Mammary epithelial cell (primary cell): ENCODE measurements at regions not wholly inside any gene's neighbourhood (a gene's known extent, or its start where the extent isn't known, plus 50 kb on each side); places are given as distances from the start of the nearest gene placed in this dataset.

ENCODE experiments used
- EZH2 ChIP-seq: IDR thresholded peaks from 2 replicates; pipeline ENCODE4 v1.6.1; 2012; ENCODE audit warnings: low read length, inconsistent platforms, borderline replicate concordance
- TF ChIP-seq, protein P1 (sequence below), 2 donors: IDR thresholded peaks in 1 of 2; conservative IDR thresholded peaks in 1 of 2; 2 replicates each; pipeline ENCODE4 v1.5.1; 2011 to 2012; ENCODE audit warnings: inconsistent platforms in 2 of 2, low read length in 2 of 2, mild to moderate bottlenecking in 2 of 2, control low read depth in 1 of 2, low read depth in 1 of 2; ENCODE audit not compliant: insufficient read depth in 1 of 2; ENCODE audit errors: extremely low read depth in 1 of 2

DNA sequence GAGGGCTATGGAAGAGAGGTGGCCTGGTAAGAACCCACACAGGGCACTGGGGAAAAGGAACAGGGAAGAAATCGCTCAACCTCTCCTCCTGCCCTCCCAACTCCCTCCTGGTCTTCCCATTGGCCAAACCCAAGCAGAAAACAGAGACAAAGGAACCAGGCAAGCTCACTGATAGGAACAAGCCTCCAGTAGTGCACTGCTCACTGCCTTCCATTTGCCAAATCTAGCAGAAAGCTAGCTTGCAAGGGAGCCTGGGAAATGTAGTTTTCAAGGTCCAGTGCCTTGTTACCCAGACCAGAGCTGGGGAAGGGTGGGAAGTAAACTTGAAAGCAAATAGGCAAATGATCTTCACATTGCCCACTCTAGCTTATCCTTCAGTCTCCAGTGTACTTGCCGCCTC, 556.1 kb upstream of the AUTS2 start:
- TF ChIP-seq, protein P1, sequence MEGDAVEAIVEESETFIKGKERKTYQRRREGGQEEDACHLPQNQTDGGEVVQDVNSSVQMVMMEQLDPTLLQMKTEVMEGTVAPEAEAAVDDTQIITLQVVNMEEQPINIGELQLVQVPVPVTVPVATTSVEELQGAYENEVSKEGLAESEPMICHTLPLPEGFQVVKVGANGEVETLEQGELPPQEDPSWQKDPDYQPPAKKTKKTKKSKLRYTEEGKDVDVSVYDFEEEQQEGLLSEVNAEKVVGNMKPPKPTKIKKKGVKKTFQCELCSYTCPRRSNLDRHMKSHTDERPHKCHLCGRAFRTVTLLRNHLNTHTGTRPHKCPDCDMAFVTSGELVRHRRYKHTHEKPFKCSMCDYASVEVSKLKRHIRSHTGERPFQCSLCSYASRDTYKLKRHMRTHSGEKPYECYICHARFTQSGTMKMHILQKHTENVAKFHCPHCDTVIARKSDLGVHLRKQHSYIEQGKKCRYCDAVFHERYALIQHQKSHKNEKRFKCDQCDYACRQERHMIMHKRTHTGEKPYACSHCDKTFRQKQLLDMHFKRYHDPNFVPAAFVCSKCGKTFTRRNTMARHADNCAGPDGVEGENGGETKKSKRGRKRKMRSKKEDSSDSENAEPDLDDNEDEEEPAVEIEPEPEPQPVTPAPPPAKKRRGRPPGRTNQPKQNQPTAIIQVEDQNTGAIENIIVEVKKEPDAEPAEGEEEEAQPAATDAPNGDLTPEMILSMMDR (conservative IDR thresholded peaks at IDR 0.05 in 1 of 2, IDR thresholded peaks at IDR 0.05 in 1 of 2; ENCODE audit: extremely low read depth in 1 of 2, insufficient read depth in 1 of 2, low read depth in 1 of 2, low read length in 2 of 2): no peak
- TF ChIP-seq EZH2: no peak
